BJ (cell line): ENCODE measurements at regions not wholly inside any gene's neighbourhood (a gene's known extent, or its start where the extent isn't known, plus 50 kb on each side); places are given as distances from the start of the nearest gene placed in this dataset.

Experiments
- CTCF ChIA-PET: fragments of 350-600 bp; formaldehyde crosslinking; extraction: SDS; loops from one replicate; lab custom pipeline; 2021; ENCODE audit warnings: antibody characterized with exemption, inconsistent platforms; lab: Yijun Ruan, JAX
- POLR2A ChIA-PET: fragments of 300-600 bp; sonication (Branson Sonifier 250); formaldehyde crosslinking; extraction: SDS; loops from one replicate; lab custom pipeline; 2021; ENCODE audit warnings: antibody characterized with exemption; lab: Charles Lee
- DNase-seq: peaks from one replicate; pipeline ENCODE4 v3.0.0-alpha.2; 2011; ENCODE audit warnings: low read depth
- H3K27me3 ChIP-seq: 2 replicates; pipeline ENCODE4 v1.6.0; 2011; ENCODE audit warnings: low read length; ENCODE audit not compliant: control insufficient read depth, insufficient read depth
- H3K36me3 ChIP-seq: 2 replicates; pipeline ENCODE4 v1.5.1; 2011; ENCODE audit warnings: low read length; ENCODE audit not compliant: control insufficient read depth, insufficient read depth
- H3K4me3 ChIP-seq: 2 replicates; pipeline ENCODE4 v1.5.1; 2011; ENCODE audit warnings: low read depth, mild to moderate bottlenecking, control low read depth, low read length
- TF ChIP-seq, protein P1 (sequence below): IDR thresholded peaks from 2 replicates; pipeline ENCODE4 v1.5.1; 2011; ENCODE audit warnings: low read depth, mild to moderate bottlenecking, control low read depth, inconsistent platforms, low read length, moderate library complexity; ENCODE audit not compliant: insufficient read depth

DNA sequence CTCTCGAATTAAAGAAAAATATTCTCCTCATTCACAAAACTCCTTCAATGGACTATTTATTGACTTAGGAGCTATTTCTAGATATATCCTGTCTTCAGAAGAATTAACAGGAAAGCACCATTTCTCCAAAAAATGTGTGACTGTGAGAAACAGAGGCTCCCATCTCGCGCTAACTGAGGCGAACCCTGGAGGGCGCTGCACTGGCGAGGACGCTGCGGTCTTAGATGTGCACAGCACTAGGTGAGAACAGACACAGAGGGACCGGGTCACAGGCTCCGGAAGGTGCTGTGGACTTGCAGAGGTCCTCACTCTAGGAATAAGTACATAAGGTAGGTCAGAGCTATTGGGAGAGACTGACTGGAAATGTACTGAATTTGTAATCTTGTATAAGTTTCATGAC lies 229.7 kb upstream of the SLC35G4 start:
- Histone ChIP-seq H3K4me3 (no peak overlapping the region), H3K36me3 (no peaks in the 10 kb centered on the region), H3K27me3 (peaks cover 2% of the 10 kb centered on the region; the same call in 1 of the 2 replicates)
- no peak for DNase-seq
- TF ChIP-seq, protein P1, sequence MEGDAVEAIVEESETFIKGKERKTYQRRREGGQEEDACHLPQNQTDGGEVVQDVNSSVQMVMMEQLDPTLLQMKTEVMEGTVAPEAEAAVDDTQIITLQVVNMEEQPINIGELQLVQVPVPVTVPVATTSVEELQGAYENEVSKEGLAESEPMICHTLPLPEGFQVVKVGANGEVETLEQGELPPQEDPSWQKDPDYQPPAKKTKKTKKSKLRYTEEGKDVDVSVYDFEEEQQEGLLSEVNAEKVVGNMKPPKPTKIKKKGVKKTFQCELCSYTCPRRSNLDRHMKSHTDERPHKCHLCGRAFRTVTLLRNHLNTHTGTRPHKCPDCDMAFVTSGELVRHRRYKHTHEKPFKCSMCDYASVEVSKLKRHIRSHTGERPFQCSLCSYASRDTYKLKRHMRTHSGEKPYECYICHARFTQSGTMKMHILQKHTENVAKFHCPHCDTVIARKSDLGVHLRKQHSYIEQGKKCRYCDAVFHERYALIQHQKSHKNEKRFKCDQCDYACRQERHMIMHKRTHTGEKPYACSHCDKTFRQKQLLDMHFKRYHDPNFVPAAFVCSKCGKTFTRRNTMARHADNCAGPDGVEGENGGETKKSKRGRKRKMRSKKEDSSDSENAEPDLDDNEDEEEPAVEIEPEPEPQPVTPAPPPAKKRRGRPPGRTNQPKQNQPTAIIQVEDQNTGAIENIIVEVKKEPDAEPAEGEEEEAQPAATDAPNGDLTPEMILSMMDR, result no peak
- ChIA-PET POLR2A (no interaction called here), CTCF (interaction anchor here (1.4 to 1.9 kb wide), 2 partner anchors 11 to 29 kb away, joined by 4 to 5 read pairs; no protein-coding TSS in a partner anchor)

DNA sequence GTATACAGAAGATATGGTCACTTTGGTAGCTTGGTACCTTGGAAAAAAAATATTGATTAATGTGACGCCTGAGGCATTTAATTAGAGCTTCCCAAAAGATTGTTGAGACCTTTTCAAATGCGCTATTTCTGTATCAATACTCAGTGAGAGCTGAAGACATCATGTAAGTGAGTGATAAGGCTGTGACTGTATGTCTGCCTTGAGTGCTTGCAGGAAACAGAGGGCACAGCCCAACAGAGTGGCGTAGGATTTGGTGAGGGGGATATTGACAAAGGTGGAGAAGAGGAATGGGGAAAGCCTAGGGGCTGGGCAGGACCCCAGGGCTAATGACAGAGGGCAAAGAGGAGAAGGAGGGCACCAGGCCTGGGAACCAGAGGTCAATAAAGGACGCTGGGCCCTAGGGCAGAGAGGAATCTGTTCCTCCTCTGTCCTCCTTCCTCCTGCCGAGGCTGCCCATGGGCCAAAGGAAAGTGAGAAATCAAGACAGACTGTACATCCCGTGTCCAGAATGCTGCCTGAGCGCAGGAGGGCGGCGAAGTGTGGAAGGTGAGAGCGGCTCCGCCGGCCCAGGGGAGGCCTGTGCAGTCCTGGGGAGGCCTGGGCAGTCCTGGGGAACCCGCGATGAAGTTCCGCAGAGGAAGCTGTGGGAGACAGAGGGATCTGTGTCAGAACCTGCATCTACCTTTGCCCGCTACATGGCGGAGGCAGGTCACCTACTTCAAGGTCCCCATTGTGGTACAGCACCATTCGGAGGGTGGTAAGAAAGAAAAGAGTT lies 228.6 kb upstream of the PIEZO2 start:
- ChIA-PET POLR2A (no interaction called here), CTCF (interaction anchor here (1.6 kb wide), 1 partner anchor 10 kb away, joined by 3 read pairs; no protein-coding TSS in a partner anchor)
- H3K4me3 ChIP-seq, result no peak overlapping the region
- H3K36me3 ChIP-seq, result no peaks in the 10 kb centered on the region
- no peak for DNase-seq
- H3K27me3 ChIP-seq, result peaks cover 2% of the 10 kb centered on the region; the same call in 1 of the 2 replicates
- TF ChIP-seq, protein P1, result no peak

DNA sequence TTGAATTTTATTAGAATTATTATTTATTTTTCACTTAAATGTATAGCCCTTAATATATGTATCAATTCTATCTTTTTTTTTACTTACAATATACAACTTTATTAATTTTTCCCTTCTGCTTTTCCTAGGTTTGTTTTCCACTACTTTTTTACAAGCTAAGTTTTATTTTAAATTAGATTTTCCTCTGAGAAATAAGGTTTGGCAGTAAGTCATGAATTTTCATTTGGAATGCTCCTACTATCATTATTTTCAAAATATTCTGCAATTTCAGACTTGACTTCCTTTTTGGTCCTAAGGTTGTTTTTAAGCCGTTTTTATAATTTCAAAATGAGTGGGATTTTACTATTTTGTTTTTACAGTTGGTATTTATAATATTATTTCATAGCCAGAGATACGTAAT lies 222.8 kb upstream of the PIEZO2 start:
- H3K27me3 ChIP-seq, result no peaks in the 10 kb centered on the region
- DNase-seq, result no peak

DNA sequence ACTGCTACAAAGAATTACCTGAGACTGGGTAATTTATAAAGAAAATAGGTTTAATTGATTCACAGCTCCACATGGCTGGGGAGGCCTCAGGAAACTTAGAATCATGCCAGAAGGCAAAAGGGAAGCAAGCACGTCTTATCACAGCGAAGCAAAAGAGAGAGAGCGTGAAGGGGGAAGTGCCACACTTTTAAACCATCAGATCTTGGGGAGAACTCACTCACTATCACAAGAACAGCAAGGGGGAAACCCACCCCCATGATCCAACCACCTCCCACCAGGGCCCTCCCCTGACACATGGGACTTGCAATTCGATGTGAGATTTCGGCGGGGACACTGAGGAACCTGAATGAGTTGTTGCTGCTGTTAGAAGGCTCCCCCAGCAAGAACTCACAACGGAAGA lies 220.2 kb upstream of the PIEZO2 start:
- CTCF ChIA-PET, result interaction anchor here (1.5 kb wide), 1 partner anchor 10 kb away, joined by 5 read pairs; no protein-coding TSS in a partner anchor
- POLR2A ChIA-PET, result no interaction called here
- Histone ChIP-seq H3K36me3 (no peaks in the 10 kb centered on the region), H3K27me3 (no peaks in the 10 kb centered on the region), H3K4me3 (no peak overlapping the region)
- TF ChIP-seq, protein P1, result no peak
- DNase-seq, result no peak

More for the DNA sequence above, 222.8 kb upstream of the PIEZO2 start:
- ChIA-PET POLR2A (no interaction called here), CTCF (no interaction called here)
- H3K4me3 ChIP-seq, result no peak overlapping the region
- H3K36me3 ChIP-seq, result no peaks in the 10 kb centered on the region
- TF ChIP-seq, protein P1, result no peak

DNA sequence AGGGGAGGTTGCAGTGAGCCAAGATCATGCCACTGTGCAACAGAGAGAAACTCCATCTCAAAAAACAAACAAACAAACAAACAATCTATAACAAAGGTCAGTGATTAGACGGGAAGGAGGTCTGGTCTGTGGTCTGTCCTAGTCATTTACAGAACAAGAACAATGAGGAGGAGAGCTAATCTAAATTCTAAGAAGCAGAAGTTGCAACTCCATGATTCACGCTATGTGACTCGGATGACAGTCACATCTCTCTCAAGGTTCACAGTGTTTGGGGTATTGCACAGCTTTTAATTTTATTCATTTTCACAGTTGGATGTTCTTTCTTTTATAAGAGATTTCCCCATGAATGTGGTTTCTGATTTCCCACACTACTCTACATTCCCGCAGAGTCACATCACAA lies 218.7 kb upstream of the PIEZO2 start:
- DNase-seq, result no peak
- no peak overlapping the region for H3K4me3 ChIP-seq
- CTCF ChIA-PET, result interaction anchor here (0.6 to 1.9 kb wide), 2 partner anchors 10 to 132 kb away, joined by 3 to 5 read pairs; no protein-coding TSS in a partner anchor
- POLR2A ChIA-PET, result no interaction called here
- H3K36me3 ChIP-seq, result no peaks in the 10 kb centered on the region
- TF ChIP-seq, protein P1, result no peak
- H3K27me3 ChIP-seq, result no peaks in the 10 kb centered on the region
